NB4 (cell line): ENCODE measurements at regions not wholly inside any gene's neighbourhood (a gene's known extent, or its start where the extent isn't known, plus 50 kb on each side); places are given as distances from the start of the nearest gene placed in this dataset.

Experiments
- DNase-seq: peaks from one replicate; pipeline ENCODE4 v3.0.0; 2010; ENCODE audit warnings: low read depth
- H3K4me3 ChIP-seq: one replicate; pipeline ENCODE4 v1.5.1; 2011; ENCODE audit warnings: mild to moderate bottlenecking, low read depth, low read length, moderate library complexity
- MYC ChIP-seq: IDR thresholded peaks from 2 replicates; pipeline ENCODE4 v1.6.1; 2011; ENCODE audit warnings: low read depth, low read length
- POLR2A ChIP-seq: IDR thresholded peaks from 2 replicates; pipeline ENCODE4 v1.6.1; 2011; ENCODE audit warnings: mild to moderate bottlenecking; ENCODE audit not compliant: insufficient read length; ENCODE audit errors: extremely low read depth
- TF ChIP-seq, protein P1 (sequence below): IDR thresholded peaks from one replicate; pipeline ENCODE4 v1.5.1; 2012; ENCODE audit warnings: low read depth, low read length
- TF ChIP-seq, protein P2 (sequence below): IDR thresholded peaks from 2 replicates; pipeline ENCODE4 v1.6.1; 2011; ENCODE audit warnings: low read depth, low read length

DNA sequence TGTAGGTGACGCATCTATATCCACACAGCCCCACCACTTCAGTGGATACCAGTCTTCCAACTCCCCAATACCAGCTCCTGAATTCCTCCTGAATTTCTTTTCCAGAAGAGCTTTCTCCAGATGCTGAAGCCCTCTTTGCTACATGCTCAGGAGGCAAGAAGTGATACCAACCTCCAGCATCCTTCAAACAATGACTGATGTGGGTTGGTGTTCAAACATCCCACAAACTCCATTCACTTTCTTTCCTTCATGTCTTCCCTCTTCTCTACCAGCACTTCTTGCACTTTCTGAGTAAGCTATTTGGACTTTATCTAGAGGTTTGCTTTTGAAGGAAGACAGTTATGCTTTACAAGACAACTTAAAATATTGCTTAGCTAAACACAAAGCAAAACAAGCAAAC, 179.9 kb upstream of the RORB start:
- TF ChIP-seq POLR2A (no peak), MYC (no peak)
- TF ChIP-seq, protein P1, sequence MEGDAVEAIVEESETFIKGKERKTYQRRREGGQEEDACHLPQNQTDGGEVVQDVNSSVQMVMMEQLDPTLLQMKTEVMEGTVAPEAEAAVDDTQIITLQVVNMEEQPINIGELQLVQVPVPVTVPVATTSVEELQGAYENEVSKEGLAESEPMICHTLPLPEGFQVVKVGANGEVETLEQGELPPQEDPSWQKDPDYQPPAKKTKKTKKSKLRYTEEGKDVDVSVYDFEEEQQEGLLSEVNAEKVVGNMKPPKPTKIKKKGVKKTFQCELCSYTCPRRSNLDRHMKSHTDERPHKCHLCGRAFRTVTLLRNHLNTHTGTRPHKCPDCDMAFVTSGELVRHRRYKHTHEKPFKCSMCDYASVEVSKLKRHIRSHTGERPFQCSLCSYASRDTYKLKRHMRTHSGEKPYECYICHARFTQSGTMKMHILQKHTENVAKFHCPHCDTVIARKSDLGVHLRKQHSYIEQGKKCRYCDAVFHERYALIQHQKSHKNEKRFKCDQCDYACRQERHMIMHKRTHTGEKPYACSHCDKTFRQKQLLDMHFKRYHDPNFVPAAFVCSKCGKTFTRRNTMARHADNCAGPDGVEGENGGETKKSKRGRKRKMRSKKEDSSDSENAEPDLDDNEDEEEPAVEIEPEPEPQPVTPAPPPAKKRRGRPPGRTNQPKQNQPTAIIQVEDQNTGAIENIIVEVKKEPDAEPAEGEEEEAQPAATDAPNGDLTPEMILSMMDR, result no peak
- TF ChIP-seq, protein P2, sequence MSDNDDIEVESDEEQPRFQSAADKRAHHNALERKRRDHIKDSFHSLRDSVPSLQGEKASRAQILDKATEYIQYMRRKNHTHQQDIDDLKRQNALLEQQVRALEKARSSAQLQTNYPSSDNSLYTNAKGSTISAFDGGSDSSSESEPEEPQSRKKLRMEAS, result no peak
- H3K4me3 ChIP-seq, result no peak overlapping the region
- DNase-seq, result no peak

DNA sequence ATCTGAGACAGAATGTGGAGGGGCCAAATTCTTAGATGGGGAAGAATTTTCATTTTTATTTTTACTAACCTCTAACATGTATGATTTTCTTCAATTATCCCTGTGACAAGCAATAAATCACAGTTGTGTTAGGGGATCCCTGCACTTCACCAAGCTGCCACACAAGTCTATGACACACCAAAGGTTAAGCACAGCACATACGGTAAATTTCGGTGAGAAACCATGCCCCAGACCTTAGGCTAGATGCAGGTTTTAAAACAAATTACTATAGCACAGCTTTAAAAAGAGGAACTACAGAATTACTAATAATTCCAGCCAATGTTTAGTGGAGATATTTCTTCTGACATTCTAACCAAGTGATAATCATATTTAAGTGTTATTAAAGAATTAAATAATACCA, 175.7 kb upstream of the RORB start:
- TF ChIP-seq, protein P2, result no peak
- TF ChIP-seq, protein P1, result no peak
- TF ChIP-seq MYC (no peak), POLR2A (no peak)
- DNase-seq, result no peak
- H3K4me3 ChIP-seq, result no peak overlapping the region

DNA sequence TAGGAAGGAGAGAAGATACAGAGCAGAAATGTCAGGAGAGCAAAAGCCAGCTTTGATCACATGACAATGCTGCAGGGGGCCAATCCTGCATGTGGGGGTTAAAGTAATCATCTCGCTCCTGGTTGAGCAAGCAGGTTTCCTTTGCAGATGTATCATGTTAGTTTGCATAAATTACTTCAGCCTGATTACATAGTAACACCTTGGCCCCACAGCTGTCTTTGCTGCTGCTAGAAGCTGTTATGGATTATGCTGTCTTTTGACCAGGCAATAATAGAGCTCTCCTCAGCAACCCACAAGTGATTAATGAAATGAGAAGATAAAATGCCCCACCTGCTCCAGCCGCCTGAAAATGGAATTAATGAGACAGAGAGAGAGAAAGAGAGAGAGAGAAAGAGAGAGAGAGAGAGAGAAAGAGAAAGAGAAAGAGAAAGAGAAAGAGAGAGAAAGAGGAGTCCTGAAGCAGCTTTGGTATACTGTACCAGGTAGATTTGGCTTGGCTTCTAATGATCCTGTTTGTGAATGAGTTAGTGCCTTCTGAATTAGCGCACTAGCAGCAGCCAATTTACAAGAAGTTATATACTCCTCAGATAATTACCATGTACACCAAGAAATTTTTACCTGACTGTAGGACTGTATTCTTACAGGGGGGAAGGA, 174.3 kb upstream of the RORB start:
- TF ChIP-seq MYC (no peak), POLR2A (no peak)
- TF ChIP-seq, protein P2, result no peak
- DNase-seq, result no peak
- no peak overlapping the region for H3K4me3 ChIP-seq

DNA sequence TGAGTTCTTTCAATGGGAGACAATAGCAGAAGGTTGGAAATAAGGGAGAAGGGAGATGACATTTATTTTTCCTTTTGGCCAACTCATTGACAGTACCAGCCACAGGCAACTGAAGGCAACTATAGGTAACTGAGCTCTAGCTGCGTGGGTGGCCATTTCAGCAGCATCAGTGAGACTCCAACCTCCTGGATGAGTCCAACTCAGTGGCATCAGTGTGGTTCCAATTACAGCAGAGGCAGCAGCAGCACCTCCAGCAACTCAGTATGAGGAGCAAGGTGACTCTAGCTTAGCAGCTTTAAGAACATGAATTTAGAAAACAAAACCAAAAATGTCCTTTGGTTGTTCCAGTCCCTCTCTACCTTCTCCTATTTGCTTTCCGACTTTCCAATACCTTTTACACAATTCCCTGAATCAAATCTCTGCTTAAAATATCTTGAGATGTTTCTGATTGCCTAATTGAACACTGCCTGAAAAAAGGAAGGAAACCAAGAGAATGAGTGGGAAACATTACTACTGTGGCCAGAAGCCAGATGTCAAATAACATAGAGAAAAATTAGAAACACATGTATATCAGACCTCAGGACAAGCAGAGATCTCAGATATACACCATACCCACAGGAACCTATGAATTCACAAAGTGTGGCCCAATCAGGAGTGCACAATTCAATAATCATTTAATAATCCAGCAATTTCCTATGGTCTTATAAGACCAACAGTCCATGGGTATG, 166.5 kb upstream of the RORB start:
- no peak overlapping the region for H3K4me3 ChIP-seq
- DNase-seq, result no peak
- TF ChIP-seq MYC, result no peak
- no peak for TF ChIP-seq POLR2A
- TF ChIP-seq, protein P2, result no peak
- TF ChIP-seq, protein P1, result no peak

DNA sequence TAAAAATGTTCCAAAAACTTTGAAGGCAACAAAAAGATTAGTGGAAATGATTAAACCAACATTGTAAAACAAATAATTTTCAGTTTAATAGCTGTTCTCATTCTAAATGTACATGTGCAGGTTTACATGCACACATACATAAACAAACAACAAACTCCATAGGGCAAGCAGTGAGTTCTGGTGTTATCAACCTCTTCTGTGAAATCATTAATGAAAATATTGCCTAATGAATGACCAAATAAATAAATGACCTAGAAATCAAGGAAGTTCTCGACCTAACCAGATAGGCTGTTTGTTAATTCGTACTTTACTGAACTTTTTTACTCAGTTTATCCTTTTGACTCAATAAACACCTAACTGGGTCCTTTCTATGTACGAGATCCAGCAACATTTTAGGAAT, 165.5 kb upstream of the RORB start:
- TF ChIP-seq MYC (no peak), POLR2A (no peak)
- TF ChIP-seq, protein P2, result no peak
- TF ChIP-seq, protein P1, result no peak
- no peak for DNase-seq
- no peak overlapping the region for H3K4me3 ChIP-seq

DNA sequence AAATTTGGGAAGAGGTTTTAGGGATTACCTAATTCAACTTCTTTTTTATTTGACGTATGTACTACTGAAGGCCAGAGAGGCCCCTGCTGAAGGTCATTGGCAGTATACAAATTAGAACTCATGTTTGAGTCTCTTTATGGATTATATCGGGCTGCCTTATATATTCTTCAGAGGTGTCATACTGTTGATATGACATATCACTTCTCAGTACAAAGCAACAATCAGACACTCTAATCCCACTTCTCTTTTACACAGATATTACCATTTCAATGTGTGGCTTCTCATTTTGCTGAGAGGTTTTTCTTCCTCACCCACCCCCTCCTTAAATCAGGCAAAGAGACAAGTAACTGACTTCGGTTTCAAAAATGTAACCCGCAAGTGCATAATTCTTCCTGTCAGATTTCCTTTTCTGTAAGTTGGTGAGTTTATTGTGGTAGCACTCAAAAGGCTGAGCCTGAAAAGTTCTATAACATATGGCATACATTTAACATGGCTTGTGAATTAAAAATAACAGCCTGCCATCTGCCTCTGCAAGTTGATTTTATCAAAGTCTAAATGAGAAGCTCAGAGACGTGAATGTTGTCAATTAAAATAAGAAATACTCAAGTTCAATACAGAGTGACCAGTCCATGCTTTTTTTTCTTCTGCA, 163.6 kb upstream of the RORB start:
- no peak for TF ChIP-seq MYC
- TF ChIP-seq, protein P2, result no peak
- TF ChIP-seq, protein P1, result no peak
- TF ChIP-seq POLR2A, result no peak
- no peak overlapping the region for H3K4me3 ChIP-seq
- DNase-seq, result no peak
